Ovary (tissue), 7 donors: ENCODE measurements at regions not wholly inside any gene's neighbourhood (a gene's known extent, or its start where the extent isn't known, plus 50 kb on each side); places are given as distances from the start of the nearest gene placed in this dataset.

Source experiments
- DNase-seq, 5 donors: peaks; one replicate each; pipeline ENCODE4 v3.0.0-alpha.2; 2019 to 2020
- H3K27ac ChIP-seq, 2 donors: fragments of 200-600 bp; one replicate each; pipeline versions ENCODE4 v1.5.1 to v1.8.0; 2019 to 2022
- H3K27me3 ChIP-seq: fragments of 200-600 bp; one replicate; pipeline ENCODE4 v1.8.0; 2022
- H3K36me3 ChIP-seq: fragments of 200-600 bp; sonication (generic); one replicate; pipeline ENCODE4 v1.5.1; 2019
- H3K4me1 ChIP-seq: one replicate; pipeline ENCODE4 v1.8.1; 2013; ENCODE audit warnings: mild to moderate bottlenecking, moderate library complexity; ENCODE audit not compliant: insufficient read depth
- H3K4me3 ChIP-seq: fragments of 200-600 bp; sonication (generic); one replicate; pipeline ENCODE4 v1.5.1; 2017
- H3K9me3 ChIP-seq, 2 donors: fragments of 200-600 bp in 1 of 2; sonication (generic) in 1 of 2; one replicate each; pipeline versions ENCODE4 v1.5.1 to v1.8.1; 2013 to 2019; ENCODE audit warnings: mild to moderate bottlenecking in 1 of 2, moderate library complexity in 1 of 2
- CTCF ChIP-seq, 3 donors: fragments of 450-650 bp in 2 of 3; fragments of 200-600 bp in 1 of 3; IDR thresholded peaks; one replicate each; pipeline versions ENCODE4 v1.5.1 to v1.8.0; 2016 to 2022; ENCODE audit warnings: antibody characterized with exemption in 3 of 3, mild to moderate bottlenecking in 1 of 3
- EP300 ChIP-seq: sonication (generic); formaldehyde crosslinking; IDR thresholded peaks from one replicate; pipeline ENCODE4 v1.6.1; 2017; ENCODE audit warnings: antibody characterized with exemption
- POLR2A ChIP-seq: fragments of 450-650 bp; IDR thresholded peaks from one replicate; pipeline ENCODE4 v1.6.1; 2017; ENCODE audit warnings: antibody characterized with exemption, mild to moderate bottlenecking, moderate library complexity
- WGBS, 3 donors: extraction: QIAGEN DNeasy Blood & Tissue Kit in 1 of 3; methylation state at CpG; one replicate each; pipeline versions ENCODE4 v1.1.5 to v1.1.7; 2013 to 2017; 5-methylcytosine and 5-hydroxymethylcytosine counted together
- intact Hi-C, 4 donors: fragments of 100-400 bp; cut with DNase I; formaldehyde crosslinking; loops; one replicate each; pipeline versions ENCODE4 v1.11.0 to v1.15.1; 2022 to 2023
- donor health status: DM: no; HTN: no; CAD: no; lungs with moderate emphysema.
- donor health status: DM: no; HTN: no; CAD: no.
- donor health status: Bipolar disorder and iron deficiency.
- donor health status: DM: no; HTN: no; CAD: no.
- donor health status: DM: yes; HTN: yes; CAD: no.

DNA sequence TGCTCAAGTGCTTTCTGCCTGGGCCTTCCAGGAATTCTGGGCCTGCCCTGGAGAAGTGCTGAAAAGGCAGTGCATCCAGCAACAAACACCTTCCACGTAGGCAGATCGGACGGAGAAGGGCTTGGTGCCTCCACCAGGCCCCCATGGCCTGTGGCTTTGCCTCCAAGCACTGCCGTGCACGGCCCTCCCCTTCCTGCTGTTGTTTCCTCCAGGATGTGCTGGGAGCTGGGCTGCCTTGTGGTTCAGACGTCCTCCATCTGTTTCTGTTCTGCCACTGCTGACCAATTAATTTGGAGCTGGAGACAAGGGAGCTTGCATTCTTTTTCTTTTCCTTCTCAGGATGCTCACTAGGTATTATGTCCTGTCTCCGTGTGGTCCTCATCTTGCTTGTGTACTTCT lies 197.0 kb downstream of the HRH4 start:
- WGBS, 3 donors: 51 to 66% (median 57%) methylated on average over 7 of the region's 7 CpGs
- TF ChIP-seq CTCF (IDR thresholded peaks at IDR 0.05): no peak
- no peak for TF ChIP-seq POLR2A
- no peak for TF ChIP-seq EP300
- H3K4me1 ChIP-seq: peaks cover 9% of the 10 kb centered on the region
- H3K27me3 ChIP-seq: no peaks in the 10 kb centered on the region
- H3K9me3 ChIP-seq: no peaks in the 10 kb centered on the region
- H3K27ac ChIP-seq: no peak overlapping the region
- H3K36me3 ChIP-seq: no peaks in the 10 kb centered on the region
- intact Hi-C loops: no loop called here
- H3K4me3 ChIP-seq: no peak overlapping the region
- peak in 1 of 5 donors; percentile 16 for DNase-seq

GRCh38 chr18:24658302-24658701 lies 197.9 kb downstream of the HRH4 start:
- intact Hi-C loops: no loop called here
- no peak overlapping the region for H3K4me3 ChIP-seq
- DNase-seq: no peak
- H3K4me1 ChIP-seq: peaks cover 9% of the 10 kb centered on the region
- H3K36me3 ChIP-seq: no peaks in the 10 kb centered on the region
- no peak overlapping the region for H3K27ac ChIP-seq
- no peaks in the 10 kb centered on the region for H3K27me3 ChIP-seq
- H3K9me3 ChIP-seq: no peaks in the 10 kb centered on the region
- TF ChIP-seq POLR2A (no peak), CTCF (IDR thresholded peaks at IDR 0.05) (no peak), EP300 (no peak)
- 30 to 40% (median 39%) methylated on average over 1 of the region's 1 CpG for WGBS, 3 donors

GRCh38 chr18:24659827-24660720 lies 199.6 kb downstream of the HRH4 start:
- 32 to 44% (median 39%) methylated on average over 21 of the region's 21 CpGs for WGBS, 3 donors
- TF ChIP-seq POLR2A (no peak), EP300 (no peak), CTCF (IDR thresholded peaks at IDR 0.05) (no peak)
- Histone ChIP-seq H3K27me3 (no peaks in the 10 kb centered on the region), H3K4me1 (peaks cover 9% of the 10 kb centered on the region), H3K36me3 (no peaks in the 10 kb centered on the region), H3K9me3 (no peaks in the 10 kb centered on the region), H3K27ac (no peak overlapping the region), H3K4me3 (peak overlapping the region; percentile 11)
- peak; percentile 9 to 42 (median 28) for DNase-seq
- intact Hi-C loops: no loop called here

- Histone ChIP-seq H3K4me1 (peaks cover 7% of the 10 kb centered on the region), H3K4me3 (no peak overlapping the region), H3K9me3 (no peaks in the 10 kb centered on the region), H3K27me3 (no peaks in the 10 kb centered on the region), H3K36me3 (no peaks in the 10 kb centered on the region), H3K27ac (no peak overlapping the region)
- intact Hi-C loops: no loop called here
- no peak for DNase-seq
- TF ChIP-seq EP300 (no peak), POLR2A (no peak), CTCF (IDR thresholded peaks at IDR 0.05) (no peak)
- WGBS, 3 donors: 29 to 40% (median 33%) methylated on average over 1 of the region's 1 CpG
These were observed 200.5 kb downstream of the HRH4 start for GRCh38 chr18:24660956-24661355.
